Kidney (tissue), 13 donors: ENCODE measurements at regions not wholly inside any gene's neighbourhood (a gene's known extent, or its start where the extent isn't known, plus 50 kb on each side); places are given as distances from the start of the nearest gene placed in this dataset.

ENCODE experiments used
- DNase-seq, 5 donors: peaks; one replicate each; pipeline ENCODE4 v3.0.0-alpha.2; 2013 to 2020
- FAIRE-seq: peaks from 2 replicates; lab custom pipeline; 2012; peaks lifted over from hg19 to GRCh38; lab: Jason Lieb, UNC
- H3K27ac ChIP-seq, 2 donors: one replicate each; pipeline ENCODE4 v1.7.0; 2013; ENCODE audit warnings: low read depth in 2 of 2, low read length in 2 of 2, inconsistent platforms in 1 of 2
- H3K27me3 ChIP-seq: one replicate; pipeline ENCODE4 v1.7.1; 2013; ENCODE audit warnings: low read length, inconsistent platforms; ENCODE audit not compliant: control insufficient read depth, insufficient read depth
- H3K36me3 ChIP-seq, 3 donors: one replicate each; pipeline versions ENCODE4 v1.7.0 to v1.7.1; 2013; ENCODE audit warnings: low read length in 3 of 3, control low read depth in 1 of 3, inconsistent platforms in 1 of 3; ENCODE audit not compliant: insufficient read depth in 3 of 3, control insufficient read depth in 2 of 3
- H3K4me1 ChIP-seq, 3 donors: one replicate each; pipeline versions ENCODE4 v1.7.0 to v1.7.1; 2013; ENCODE audit warnings: low read length in 3 of 3, inconsistent platforms in 1 of 3, low read depth in 1 of 3; ENCODE audit not compliant: control insufficient read depth in 2 of 3, insufficient read depth in 2 of 3
- H3K4me3 ChIP-seq, 3 donors: one replicate each; pipeline versions ENCODE4 v1.7.0 to v1.8.1; 2013; ENCODE audit warnings: low read length in 3 of 3, control low read depth in 1 of 3, inconsistent platforms in 1 of 3
- H3K9ac ChIP-seq, 3 donors: one replicate each; pipeline versions ENCODE4 v1.7.0 to v1.7.1; 2013; ENCODE audit warnings: low read length in 3 of 3, control low read depth in 1 of 3, inconsistent platforms in 1 of 3
- H3K9me3 ChIP-seq, 3 donors: one replicate each; pipeline versions ENCODE4 v1.7.0 to v1.7.1; 2013; ENCODE audit warnings: low read length in 3 of 3, control low read depth in 1 of 3, inconsistent platforms in 1 of 3; ENCODE audit not compliant: control insufficient read depth in 2 of 3, insufficient read depth in 1 of 3
- CTCF ChIP-seq: IDR thresholded peaks from 3 replicates; pipeline ENCODE4 v1.5.1; 2012; ENCODE audit warnings: mild to moderate bottlenecking, moderate library complexity, borderline replicate concordance; ENCODE audit not compliant: insufficient read depth; ENCODE audit errors: extremely low read depth
- intact Hi-C: fragments of 100-400 bp; cut with DNase I; formaldehyde crosslinking; loops from one replicate; pipeline ENCODE4 v1.11.1; 2022
- donor health status: control.
- donor health status: control.
- donor health status: control.
- donor health status: control.
- donor health status: control.
- donor health status: DM: yes; HTN: yes; CAD: no.
- donor health status: Normal renal cell carcinoma (clear cell type).

GRCh38 chr3:177469216-177469615 lies 271.9 kb upstream of the TBL1XR1 start:
- no peak for FAIRE-seq
- H3K27ac ChIP-seq = no peak overlapping the region
- intact Hi-C loops = no loop called here
- H3K4me3 ChIP-seq = no peak overlapping the region
- H3K9ac ChIP-seq = no peak overlapping the region
- no peak for TF ChIP-seq CTCF
- H3K36me3 ChIP-seq = no peaks in the 10 kb centered on the region
- no peaks in the 10 kb centered on the region for H3K27me3 ChIP-seq
- H3K4me1 ChIP-seq = no peaks in the 10 kb centered on the region
- no peaks in the 10 kb centered on the region for H3K9me3 ChIP-seq
- DNase-seq = no peak

GRCh38 chr3:177470197-177470941 lies 273.1 kb upstream of the TBL1XR1 start:
- H3K9ac ChIP-seq = no peak overlapping the region
- TF ChIP-seq CTCF = no peak
- no peaks in the 10 kb centered on the region for H3K27me3 ChIP-seq
- H3K9me3 ChIP-seq = no peaks in the 10 kb centered on the region
- intact Hi-C loops = no loop called here
- FAIRE-seq = no peak
- no peaks in the 10 kb centered on the region for H3K4me1 ChIP-seq
- DNase-seq = no peak
- no peak overlapping the region for H3K4me3 ChIP-seq
- no peak overlapping the region for H3K27ac ChIP-seq
- H3K36me3 ChIP-seq = no peaks in the 10 kb centered on the region

- H3K4me3 ChIP-seq = no peak overlapping the region
- H3K27ac ChIP-seq = no peak overlapping the region
- H3K36me3 ChIP-seq = no peaks in the 10 kb centered on the region
- no peak for FAIRE-seq
- no peaks in the 10 kb centered on the region for H3K27me3 ChIP-seq
- intact Hi-C loops = no loop called here
- no peak for DNase-seq
- TF ChIP-seq CTCF = no peak
- H3K4me1 ChIP-seq = no peaks in the 10 kb centered on the region
- no peak overlapping the region for H3K9ac ChIP-seq
- H3K9me3 ChIP-seq = no peaks in the 10 kb centered on the region
These were observed 274.6 kb upstream of the TBL1XR1 start for GRCh38 chr3:177471733-177472480.
